ENCODE measurements at regions not wholly inside any gene's neighbourhood (a gene's known extent, or its start where the extent isn't known, plus 50 kb on each side); places are given as distances from the start of the nearest gene placed in this dataset.
"Not testable (repeated sequence)": the region's sequence is repeated elsewhere in the genome, so short reads cannot be mapped to it uniquely, and the experiment has no call there.

- no peak for DNase-seq (ENCODE audit: low read depth in 1 of 2, low spot score in 1 of 2)
- H3K27ac ChIP-seq (replicated peaks): no peak overlapping the region
- TF ChIP-seq POLR2AphosphoS5 (IDR thresholded peaks at IDR 0.05; ENCODE audit: low read depth) (no peak), CTCF (IDR thresholded peaks at IDR 0.05; ENCODE audit: insufficient read depth, low read length) (no peak), GABPA (IDR thresholded peaks at IDR 0.05; ENCODE audit: low read depth) (no peak), REST (IDR thresholded peaks at IDR 0.05; ENCODE audit: insufficient replicate concordance, low read depth) (no peak), SPI1 (IDR thresholded peaks at IDR 0.05; ENCODE audit: borderline replicate concordance, low read depth) (no peak)
- H3K4me3 ChIP-seq (replicated peaks; ENCODE audit: insufficient read depth, low read length): no peak overlapping the region
- H3K27me3 ChIP-seq (ENCODE audit: insufficient read depth, poor library complexity, severe bottlenecking): no peaks in the 10 kb centered on the region
Observed at GRCh38 chr14:89550821-89551220, 133.8 kb upstream of the FOXN3 start.

GRCh38 chr14:89549381-89550125 lies 132.5 kb upstream of the FOXN3 start:
- DNase-seq (ENCODE audit: low read depth in 1 of 2, low spot score in 1 of 2): no peak

GRCh38 chr14:89547047-89547446 lies 130.0 kb upstream of the FOXN3 start:
- not testable (repeated sequence) for H3K4me3 ChIP-seq (replicated peaks; ENCODE audit: insufficient read depth, low read length); H3K27me3 ChIP-seq (ENCODE audit: insufficient read depth, poor library complexity, severe bottlenecking); DNase-seq (ENCODE audit: low read depth in 1 of 2, low spot score in 1 of 2); H3K27ac ChIP-seq (replicated peaks)

More at GRCh38 chr14:89549381-89550125, 132.5 kb upstream of the FOXN3 start:
- no peak for TF ChIP-seq POLR2AphosphoS5 (IDR thresholded peaks at IDR 0.05; ENCODE audit: low read depth)
- Histone ChIP-seq H3K27ac (replicated peaks) (no peak overlapping the region), H3K4me3 (replicated peaks; ENCODE audit: insufficient read depth, low read length) (no peak overlapping the region), H3K27me3 (ENCODE audit: insufficient read depth, poor library complexity, severe bottlenecking) (no peaks in the 10 kb centered on the region)

- Histone ChIP-seq H3K4me3 (replicated peaks; ENCODE audit: insufficient read depth, low read length) (no peak overlapping the region), H3K27ac (replicated peaks) (no peak overlapping the region), H3K27me3 (ENCODE audit: insufficient read depth, poor library complexity, severe bottlenecking) (no peaks in the 10 kb centered on the region)
- DNase-seq (ENCODE audit: low read depth in 1 of 2, low spot score in 1 of 2): no peak
- no peak for TF ChIP-seq POLR2AphosphoS5 (IDR thresholded peaks at IDR 0.05; ENCODE audit: low read depth)
- no peak for TF ChIP-seq SPI1 (IDR thresholded peaks at IDR 0.05; ENCODE audit: borderline replicate concordance, low read depth)
- TF ChIP-seq CTCF (IDR thresholded peaks at IDR 0.05; ENCODE audit: insufficient read depth, low read length): no peak
- TF ChIP-seq REST (IDR thresholded peaks at IDR 0.05; ENCODE audit: insufficient replicate concordance, low read depth): no peak
- TF ChIP-seq GABPA (IDR thresholded peaks at IDR 0.05; ENCODE audit: low read depth): no peak
Observed at GRCh38 chr14:89544636-89545301, 127.7 kb upstream of the FOXN3 start.
